HL-60 (cell line): ENCODE measurements at regions not wholly inside any gene's neighbourhood (a gene's known extent, or its start where the extent isn't known, plus 50 kb on each side); places are given as distances from the start of the nearest gene placed in this dataset.

Experiments used
- DNase-seq, 2 experiments: peaks; one replicate each; pipeline ENCODE4 v3.0.0-alpha.2; 2010 to 2020; ENCODE audit warnings: low read depth in 1 of 2, low spot score in 1 of 2
- H3K27ac ChIP-seq: fragments of 250-450 bp; sonication (Bioruptor Pico); replicated peaks from 2 replicates; pipeline ENCODE4 v1.5.1; 2020; ENCODE audit warnings: mild to moderate bottlenecking, moderate library complexity
- H3K27me3 ChIP-seq: fragments of 250-450 bp; sonication (Bioruptor Pico); 2 replicates; pipeline ENCODE4 v1.5.1; 2021; ENCODE audit warnings: mild to moderate bottlenecking, moderate library complexity; ENCODE audit not compliant: insufficient read depth, poor library complexity, severe bottlenecking
- H3K4me3 ChIP-seq: replicated peaks from 2 replicates; pipeline ENCODE4 v1.5.1; 2011; ENCODE audit warnings: mild to moderate bottlenecking, control low read depth, low read length; ENCODE audit not compliant: insufficient read depth
- CTCF ChIP-seq: IDR thresholded peaks from one replicate; pipeline ENCODE4 v1.5.1; 2011; ENCODE audit warnings: low read length, control low read depth, inconsistent platforms; ENCODE audit not compliant: insufficient read depth
- GABPA ChIP-seq: IDR thresholded peaks from 2 replicates; pipeline ENCODE4 v1.6.1; 2012; ENCODE audit warnings: low read depth
- POLR2AphosphoS5 ChIP-seq: IDR thresholded peaks from 2 replicates; pipeline ENCODE4 v1.6.1; 2012; ENCODE audit warnings: low read depth
- REST ChIP-seq: IDR thresholded peaks from 2 replicates; pipeline ENCODE4 v1.6.1; 2012; ENCODE audit warnings: low read depth; ENCODE audit not compliant: insufficient replicate concordance
- SPI1 ChIP-seq: IDR thresholded peaks from 2 replicates; pipeline ENCODE4 v1.6.1; 2012; ENCODE audit warnings: low read depth, mild to moderate bottlenecking, borderline replicate concordance

- no peak for DNase-seq
- no peaks in the 10 kb centered on the region for H3K27me3 ChIP-seq
- H3K27ac ChIP-seq, result no peak overlapping the region
- TF ChIP-seq REST (no peak), GABPA (no peak), SPI1 (no peak), POLR2AphosphoS5 (no peak), CTCF (no peak)
- H3K4me3 ChIP-seq, result no peak overlapping the region
These were observed 77.3 kb upstream of the ATF3 start for GRCh38 chr1:212531267-212531666.

GRCh38 chr1:212531796-212532195, 76.8 kb upstream of the ATF3 start:
- H3K4me3 ChIP-seq, result no peak overlapping the region
- no peak for DNase-seq
- TF ChIP-seq SPI1, result no peak
- no peak for TF ChIP-seq POLR2AphosphoS5
- no peak for TF ChIP-seq GABPA
- TF ChIP-seq CTCF, result no peak
- no peak for TF ChIP-seq REST
- no peaks in the 10 kb centered on the region for H3K27me3 ChIP-seq
- H3K27ac ChIP-seq, result no peak overlapping the region

GRCh38 chr1:212532469-212533147, 76.0 kb upstream of the ATF3 start:
- no peak for DNase-seq
- Histone ChIP-seq H3K4me3 (no peak overlapping the region), H3K27ac (no peak overlapping the region), H3K27me3 (no peaks in the 10 kb centered on the region)
- TF ChIP-seq CTCF (no peak), SPI1 (no peak), REST (no peak), POLR2AphosphoS5 (no peak), GABPA (no peak)
